Suppressor macrophage (primary cell): ENCODE measurements at regions not wholly inside any gene's neighbourhood (a gene's known extent, or its start where the extent isn't known, plus 50 kb on each side); places are given as distances from the start of the nearest gene placed in this dataset.

Experiments
- DNase-seq, 4 experiments: peaks; one replicate each; pipeline ENCODE4 v3.0.0-alpha.2; 2020 to 2022

DNA sequence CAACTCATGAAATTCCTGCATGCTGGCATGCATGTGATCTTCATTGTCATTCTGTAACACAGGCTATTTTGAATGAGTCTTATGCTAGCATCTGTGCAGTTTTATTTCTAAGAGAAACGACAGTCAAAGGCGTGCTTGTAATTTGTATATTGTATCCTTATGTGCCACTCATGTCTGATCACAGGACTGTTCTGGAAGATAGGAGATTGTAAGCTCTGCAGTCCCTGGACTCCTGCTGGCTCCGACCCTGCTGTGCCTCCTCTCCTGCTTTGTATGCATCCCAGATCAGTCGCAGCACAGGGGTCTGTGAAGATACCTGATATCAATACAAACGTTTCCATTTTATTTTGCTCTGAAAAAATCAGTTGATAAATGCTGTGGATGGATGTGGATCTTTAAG lies 653.1 kb downstream of the LIG4 start:
- DNase-seq = no peak

DNA sequence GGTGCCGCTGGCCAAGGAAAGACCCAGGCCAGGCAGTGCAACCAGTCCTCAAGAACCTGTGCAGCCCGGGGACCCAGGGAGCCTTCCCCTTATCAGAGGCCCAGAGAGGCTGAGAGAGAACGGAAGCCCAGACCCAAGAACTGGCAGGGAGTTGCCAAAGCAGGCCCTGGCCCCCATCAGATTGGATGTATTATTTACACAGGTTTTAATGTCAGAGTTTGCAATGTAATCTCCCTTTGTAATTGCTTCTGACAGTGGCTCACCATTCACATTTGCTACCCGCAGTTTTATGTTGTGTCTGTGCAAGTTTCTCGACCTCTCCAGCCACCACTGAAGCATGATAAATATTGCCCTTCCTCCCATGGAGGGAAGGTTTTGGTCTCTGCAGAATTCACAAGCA lies 660.9 kb downstream of the LIG4 start:
- no peak for DNase-seq

DNA sequence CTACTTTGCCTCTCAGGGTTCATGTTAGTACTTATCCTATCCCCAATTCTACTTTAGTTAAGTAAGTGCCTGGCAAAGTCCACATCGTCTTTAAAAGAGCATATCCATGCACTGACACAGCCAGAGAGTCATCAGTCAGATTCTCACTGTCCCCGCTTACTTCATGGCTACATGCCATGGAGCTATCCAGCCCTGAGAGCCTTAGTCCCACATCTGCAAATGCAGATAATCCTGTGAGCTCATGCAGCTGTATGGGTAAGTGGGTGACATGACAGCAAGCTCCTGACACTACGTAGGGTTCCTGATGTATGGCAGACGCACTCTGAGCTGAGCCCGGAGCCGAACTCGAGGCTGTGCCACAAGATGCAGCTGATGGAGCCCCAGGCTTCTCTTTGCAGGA lies 661.5 kb downstream of the LIG4 start:
- no peak for DNase-seq

DNA sequence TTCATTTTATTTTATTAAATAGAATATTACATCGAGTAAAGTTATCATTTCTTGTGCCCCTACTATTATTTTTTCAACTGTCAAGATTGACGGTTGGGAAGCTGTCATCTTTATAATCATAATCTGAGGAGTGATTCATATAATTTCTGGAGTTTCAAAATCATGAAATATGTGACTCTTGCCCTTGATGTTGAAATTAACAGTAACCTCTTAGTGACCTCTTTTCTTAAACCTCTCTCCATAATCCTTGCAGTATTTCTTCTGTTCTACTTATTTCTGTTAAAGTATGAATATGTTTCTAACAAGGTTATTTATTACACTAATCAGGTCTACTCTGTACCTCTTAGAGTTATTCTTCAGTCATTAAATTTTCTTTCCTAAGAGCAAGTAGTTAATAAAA lies 663.8 kb downstream of the LIG4 start:
- DNase-seq = no peak

DNA sequence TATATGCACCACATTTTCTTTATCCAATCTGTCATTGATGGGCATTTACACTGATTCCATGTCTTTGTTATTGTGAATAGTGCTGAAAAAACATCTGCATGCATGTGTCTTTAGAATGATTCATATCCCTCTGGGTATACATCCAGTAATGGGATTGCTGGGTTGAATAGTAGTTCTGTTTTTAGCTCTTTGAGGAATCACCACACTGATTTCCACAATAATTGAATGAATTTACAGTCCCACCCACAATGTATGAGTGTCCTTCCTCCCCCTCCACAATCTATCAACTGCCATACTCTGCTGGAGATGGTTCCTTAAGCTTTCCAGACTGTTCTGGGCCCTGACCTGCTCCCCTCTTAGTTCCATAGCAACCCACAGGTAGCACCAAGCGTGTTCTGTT lies 667.0 kb downstream of the LIG4 start:
- DNase-seq = no peak

DNA sequence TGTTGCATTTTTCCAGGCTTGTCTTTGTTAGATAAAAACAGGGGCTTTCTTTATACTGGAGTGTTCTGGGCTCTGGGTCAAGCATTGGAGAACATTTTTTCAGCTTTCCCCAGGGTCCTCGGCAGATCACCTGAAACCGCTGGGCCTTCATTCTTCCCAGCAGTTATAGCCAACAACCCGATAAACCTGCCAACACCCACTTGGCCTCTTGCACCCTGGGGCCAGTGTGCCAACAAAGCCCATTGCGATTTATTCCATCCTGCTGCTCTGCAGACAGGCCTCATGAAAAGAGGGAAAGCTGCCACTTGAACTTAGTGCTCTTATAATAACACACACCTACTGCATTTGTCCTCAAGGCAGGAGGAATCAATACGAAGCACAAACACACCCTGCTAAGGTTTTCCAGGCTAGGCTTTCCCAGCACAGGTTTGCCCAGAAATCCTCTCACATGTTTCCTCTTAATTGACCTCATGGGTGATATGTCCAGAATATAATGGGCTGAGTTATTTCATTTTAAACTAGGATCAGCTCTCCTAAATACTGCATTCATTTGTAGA lies 669.3 kb downstream of the LIG4 start:
- DNase-seq = no peak

DNA sequence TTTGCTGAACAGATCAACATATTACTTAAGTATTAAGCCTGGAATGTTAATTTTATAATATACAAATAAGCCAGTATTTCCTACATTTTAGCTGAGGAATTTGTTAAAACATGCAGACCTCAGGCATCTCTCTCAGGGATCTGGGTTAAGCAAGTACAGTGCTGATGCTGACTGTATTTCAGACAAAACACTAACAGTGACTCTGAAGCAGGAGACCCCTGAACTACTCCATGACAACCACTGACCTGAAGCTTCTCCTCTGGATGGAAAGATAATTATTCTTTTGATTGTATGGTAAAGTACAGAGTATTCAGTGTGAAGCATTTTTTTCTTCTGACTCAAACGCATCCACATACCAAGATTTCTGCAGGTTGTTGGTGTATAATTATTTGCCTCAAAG lies 680.8 kb downstream of the LIG4 start:
- DNase-seq = no peak

DNA sequence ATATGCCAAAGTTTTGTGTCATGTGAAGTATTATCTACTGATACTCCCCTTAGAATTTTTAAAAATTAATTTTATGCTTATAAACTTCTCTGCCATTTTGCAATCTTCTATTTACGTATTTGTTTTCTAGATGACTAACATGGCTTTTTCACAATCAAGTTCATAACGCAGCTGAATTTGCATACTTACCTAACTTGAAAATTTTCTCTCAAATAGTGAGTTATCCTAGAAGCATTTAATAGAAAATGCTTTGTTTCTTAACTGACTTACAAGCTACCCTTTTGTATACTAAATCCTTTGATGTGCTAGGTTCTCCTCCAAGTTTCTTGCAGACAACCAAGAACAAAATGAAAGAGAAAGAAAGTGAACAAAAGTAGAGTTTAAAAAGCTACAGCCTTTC lies 683.5 kb downstream of the LIG4 start:
- no peak for DNase-seq

DNA sequence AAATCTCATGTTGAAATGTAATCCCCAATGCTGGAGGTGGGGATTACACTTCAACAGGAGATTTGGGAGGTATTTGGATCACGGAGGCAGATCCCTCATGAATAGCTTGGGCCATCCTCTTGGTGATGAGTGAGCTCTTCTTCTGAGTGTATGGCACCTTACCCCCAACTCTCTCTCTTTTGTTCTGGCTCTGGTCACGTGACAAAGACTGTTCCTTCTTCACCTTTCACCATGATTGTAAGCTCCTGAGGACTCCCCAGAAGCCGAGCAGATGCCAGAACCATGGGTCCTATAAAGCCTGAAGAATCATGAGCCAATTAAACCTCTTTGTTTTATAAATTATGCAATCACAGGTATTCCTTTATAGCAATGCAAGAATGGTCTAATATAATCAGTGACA lies 684.2 kb downstream of the LIG4 start:
- DNase-seq = no peak

DNA sequence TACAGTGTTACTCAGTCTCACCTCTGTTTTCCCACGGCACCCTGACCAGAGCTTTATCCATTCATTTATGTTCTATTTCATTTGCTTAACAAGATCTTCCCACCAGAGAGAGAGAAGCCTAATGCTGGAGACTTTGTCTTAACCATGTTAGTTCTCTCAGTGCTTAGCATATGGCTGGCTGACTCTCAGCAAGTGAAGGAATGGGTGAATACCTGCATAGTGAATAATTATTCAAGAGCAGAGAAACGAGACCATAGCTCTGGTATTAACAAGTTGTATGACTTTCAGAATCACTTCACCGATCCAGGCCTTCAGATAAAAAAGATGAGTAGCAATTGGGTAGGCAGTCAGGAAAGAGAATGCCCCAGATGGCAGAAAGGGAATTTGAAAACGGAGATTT lies 686.3 kb downstream of the LIG4 start:
- no peak for DNase-seq

DNA sequence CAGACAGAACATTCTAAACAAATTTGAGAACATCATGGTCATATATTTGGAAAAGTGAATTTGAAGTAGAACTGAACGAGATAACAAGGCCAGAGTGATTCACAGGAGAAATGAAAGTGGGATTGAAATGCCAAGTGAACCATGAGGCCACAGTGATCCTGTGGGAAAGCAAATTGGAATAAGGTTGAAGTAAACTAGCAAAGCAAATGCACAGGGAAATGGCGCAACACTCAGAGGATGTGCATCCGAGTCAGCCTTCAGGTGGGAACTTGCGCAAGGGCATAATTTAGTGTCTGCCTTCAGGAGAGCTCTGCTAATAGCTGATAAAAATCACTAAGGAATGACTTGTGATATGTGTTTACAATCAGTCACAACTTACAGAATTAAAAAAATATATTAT lies 696.6 kb downstream of the LIG4 start:
- DNase-seq = no peak

DNA sequence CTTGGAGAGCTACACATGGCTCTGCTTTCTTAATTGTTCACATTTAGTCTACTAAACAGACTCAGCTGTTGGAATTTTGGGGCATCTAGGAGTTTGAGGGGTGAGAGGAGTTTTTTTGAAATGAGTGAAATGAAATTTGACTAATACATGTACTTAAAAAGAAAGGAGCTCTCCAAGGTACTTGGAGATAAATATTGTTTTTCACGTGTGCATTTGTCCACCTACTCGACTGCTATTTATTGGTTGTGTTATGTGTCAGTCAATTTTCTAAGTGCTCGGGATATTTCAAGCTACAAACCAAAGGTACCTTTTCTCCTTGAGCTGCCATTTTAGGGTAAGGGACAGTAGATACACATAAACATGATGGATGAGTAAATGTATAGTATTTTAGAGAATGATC lies 697.0 kb downstream of the LIG4 start:
- no peak for DNase-seq

DNA sequence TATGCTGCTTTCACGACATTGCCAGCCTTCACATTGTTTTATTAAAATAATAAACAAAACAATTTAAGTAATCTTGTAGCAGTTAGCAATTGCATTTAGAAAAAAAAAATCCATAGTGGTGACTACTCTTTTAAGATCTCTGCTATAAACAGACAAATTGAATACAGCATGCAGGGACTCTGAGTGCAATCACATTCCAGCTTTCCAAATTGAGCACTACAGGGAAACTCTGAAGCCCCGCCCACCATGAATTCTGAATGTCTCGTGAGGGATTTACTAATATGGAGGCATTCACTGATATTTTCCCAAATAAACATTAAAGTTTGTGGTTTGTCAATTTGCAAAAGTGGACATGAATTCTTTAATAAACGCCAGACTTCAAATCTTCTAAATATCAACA lies 698.8 kb downstream of the LIG4 start:
- no peak for DNase-seq

DNA sequence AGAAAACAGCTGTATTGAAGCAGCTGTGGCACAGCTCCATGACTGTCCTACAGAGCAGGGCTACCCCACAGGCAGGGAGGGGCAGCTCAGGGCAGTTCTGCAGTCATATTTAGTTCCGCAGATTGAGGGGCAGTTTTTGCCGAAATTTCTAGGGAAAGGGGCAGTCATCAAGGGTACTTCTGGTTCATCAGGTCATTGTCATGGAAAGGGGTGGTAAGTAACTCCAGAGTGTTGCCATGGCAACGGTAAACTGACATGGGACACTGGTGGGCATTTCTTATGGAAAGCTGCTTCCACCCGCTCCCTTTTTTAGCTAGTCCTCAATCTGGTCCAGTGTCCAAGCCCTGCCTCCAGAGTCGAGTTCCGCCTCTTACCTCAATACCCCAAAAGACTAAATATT lies 702.8 kb downstream of the LIG4 start:
- no peak for DNase-seq

DNA sequence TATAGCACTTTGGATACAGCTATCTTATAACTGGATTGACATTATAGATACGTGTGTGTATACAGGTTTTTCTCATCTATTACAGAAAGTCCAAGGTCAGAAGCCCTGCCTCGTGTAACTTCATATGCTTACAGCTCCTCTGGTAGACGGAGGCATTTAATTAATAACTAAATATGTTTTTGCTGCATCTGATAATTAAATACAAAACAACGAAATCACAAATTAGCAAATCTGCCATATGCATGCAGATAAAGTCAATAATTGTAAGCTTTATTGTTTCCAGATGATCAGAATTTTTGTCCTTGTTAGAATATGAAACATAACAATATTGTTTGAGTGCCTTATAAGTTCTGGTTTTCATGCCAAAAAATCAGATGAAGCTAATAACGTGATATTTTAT lies 717.7 kb downstream of the LIG4 start:
- DNase-seq = no peak

DNA sequence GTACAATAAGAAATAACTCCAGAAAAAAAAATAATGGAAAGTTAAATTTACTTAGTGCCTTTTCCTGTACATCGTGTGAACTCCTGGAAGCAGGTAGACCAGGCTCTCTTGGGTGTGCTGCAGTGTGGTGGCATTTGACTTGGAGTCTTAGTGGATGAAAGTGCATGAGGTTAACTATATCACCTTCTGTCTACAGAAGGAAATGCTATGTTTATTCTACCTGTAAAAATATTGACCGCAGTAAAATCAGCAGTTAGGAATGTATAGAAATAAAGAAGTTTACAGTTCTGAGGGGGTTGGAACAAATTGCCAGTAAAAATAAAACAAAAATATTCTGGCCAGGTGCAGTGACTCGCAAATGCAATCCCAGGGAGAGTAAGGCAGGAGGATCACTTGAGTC lies 722.1 kb downstream of the LIG4 start:
- no peak for DNase-seq

DNA sequence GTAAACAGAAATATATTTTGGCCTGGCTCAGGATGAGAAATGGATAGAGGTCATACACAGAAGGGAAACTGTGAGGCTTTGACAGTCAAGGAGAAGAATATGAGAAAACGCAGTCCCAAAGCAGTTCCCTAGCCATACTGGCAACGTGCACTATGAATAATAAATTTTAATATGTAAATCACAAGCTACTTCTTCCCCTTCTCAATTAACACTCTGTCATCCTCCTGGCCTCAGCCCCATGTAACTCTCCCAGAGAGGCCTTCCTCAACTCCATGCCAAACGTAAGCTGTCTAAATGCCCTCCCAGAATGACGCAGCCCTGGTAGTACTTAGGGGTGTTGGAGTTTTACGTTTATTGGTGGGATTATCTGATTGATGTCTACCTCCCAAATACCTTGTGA lies 732.6 kb downstream of the LIG4 start:
- no peak for DNase-seq

DNA sequence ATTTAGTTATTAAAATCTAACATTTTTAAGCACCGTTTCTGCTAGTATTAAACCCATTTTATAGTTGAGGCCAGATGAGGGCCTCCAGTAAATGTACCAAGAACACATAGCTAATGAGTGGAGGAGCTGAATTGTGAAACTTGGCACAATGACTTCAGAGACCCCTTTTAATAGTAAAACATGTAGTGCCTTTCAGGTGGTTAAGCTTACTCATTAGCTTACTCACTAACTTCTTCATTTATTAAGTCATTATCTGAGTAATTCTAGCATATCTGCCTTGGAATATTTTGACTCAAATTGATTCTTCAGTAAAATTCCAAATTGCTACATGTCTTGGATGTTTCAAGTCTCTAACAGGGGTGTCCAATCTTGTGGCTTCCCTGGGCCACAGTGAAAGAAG lies 735.2 kb downstream of the LIG4 start:
- no peak for DNase-seq

DNA sequence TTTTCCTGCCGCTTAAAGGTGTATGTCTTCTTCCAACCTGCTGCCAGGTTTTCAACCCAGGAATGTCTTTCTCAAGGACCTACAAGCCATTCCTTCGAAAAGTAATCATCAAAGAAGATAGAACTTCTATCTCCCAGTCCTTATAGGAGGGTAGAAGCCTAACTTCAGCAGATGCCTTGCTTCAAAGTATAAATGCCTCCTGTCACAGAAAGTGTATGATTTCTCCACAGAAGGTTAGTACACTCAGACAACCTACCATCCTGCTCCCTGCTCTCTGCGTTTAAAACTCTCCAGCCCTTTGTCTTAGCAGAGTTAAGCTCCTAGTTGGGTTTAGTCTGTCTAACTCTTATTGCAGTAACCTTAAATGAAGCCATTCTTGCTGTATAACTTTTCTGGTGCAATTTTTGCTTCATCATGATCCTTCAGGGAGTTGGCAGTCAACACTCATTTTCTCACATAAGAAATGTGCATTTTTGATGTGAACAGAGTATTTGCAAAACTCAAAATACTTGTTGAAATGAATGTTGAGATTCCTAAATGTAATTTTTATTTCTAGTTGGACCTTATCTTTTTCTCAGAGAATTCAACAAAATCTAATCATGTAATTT lies 737.5 kb downstream of the LIG4 start:
- DNase-seq = no peak

DNA sequence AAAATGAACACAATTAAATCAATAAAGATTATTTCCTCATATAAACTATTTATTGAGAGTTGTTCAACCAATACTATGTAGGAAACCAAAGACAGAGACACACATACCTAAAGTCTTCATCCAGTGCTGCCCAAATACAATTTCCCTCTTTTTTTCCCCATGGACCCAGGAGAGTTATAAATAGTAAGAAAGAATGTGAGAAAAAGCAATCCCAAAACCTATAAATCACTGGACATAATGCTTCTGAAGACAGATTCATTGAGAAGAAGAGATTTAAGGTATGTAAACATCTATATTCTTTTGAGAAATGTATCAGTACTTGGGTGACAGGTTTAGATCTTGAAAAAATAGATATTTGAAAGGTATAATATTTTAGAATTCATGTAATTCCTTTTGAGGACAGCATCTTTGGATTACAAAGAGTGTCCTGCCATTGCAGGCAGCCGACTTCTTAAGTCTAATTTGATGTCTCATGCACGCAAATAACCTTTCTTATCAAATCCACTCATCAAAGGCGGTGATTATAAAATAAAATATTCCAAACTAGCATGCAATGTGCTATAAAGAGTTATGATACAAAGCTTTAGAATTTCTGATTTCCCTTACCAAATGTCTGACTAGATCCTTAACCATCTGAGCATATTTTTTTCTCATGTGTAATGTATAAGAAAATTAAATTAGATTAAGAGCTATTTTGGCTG lies 739.4 kb downstream of the LIG4 start:
- no peak for DNase-seq

DNA sequence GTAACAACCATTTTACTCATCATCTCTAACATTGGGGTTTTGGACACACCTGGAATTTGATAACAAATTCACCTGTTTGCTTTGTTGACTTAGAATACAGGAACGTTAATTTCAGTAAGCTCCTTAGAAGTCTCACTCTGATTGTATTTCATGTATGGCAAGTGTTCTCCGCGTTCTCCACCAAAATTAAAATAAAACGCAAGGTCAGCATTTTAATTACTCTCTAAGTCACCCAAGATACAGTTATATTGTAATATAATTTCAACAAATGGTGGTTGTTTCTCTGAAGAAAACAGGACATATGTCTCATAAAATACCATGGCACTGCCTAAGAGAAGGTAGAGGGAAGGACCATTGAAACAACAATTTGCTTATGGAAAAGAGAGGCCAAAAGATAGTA lies 742.1 kb downstream of the LIG4 start:
- no peak for DNase-seq

DNA sequence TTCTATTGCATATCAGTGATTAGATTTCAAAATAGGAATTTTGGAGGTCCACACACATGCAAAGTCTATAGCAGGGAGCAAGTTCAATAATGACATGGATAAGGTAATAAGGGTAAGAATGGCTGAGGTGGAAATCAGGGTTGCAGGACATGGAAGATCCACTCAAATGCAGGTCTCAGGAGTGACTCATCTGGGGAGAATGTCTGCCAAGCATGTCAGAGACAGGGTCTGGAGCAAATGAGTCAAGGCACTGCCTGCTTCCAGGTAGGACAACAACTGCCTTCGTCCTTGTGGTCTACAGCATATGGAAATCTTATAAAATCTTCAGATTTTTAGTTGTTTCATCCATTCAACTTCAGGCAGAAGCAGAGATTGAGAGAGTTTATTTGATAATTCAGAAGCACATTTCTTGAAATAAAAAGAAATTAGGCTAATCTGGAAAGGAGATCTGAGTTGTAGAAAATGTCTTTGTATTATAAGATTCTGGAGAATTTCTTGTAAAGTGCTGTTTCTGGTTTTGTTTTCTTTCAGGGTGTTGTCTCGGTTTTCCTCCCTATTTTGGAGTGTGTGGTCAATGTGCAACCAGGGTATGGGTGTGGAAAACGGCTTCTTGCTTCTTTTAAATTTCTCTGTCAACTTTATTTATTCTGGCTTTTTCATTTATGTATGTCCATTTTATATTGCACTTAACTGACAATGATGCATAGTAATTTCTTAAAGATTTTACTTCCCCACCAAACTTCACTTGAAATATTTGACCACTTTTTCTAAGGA lies 748.8 kb downstream of the LIG4 start:
- DNase-seq = no peak

DNA sequence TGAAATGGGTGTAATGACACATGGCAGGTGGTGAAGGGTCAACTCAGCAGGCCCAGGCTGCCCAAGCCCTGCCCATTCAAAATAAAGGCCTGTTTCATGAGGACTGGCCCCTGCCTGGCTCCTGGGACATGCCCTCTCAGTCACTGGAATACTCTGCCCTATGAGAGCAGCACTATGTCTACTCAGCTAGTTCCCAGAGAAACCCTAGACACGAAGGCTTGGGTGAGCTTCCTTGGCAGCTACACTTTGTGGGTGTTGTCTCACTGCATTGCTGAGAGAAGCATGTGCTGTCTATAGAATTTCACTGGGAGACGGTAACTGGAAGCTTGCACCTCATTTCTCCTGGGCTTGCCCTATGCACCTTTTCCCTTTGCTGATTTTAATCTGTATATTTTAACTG lies 752.8 kb downstream of the LIG4 start:
- DNase-seq = no peak

DNA sequence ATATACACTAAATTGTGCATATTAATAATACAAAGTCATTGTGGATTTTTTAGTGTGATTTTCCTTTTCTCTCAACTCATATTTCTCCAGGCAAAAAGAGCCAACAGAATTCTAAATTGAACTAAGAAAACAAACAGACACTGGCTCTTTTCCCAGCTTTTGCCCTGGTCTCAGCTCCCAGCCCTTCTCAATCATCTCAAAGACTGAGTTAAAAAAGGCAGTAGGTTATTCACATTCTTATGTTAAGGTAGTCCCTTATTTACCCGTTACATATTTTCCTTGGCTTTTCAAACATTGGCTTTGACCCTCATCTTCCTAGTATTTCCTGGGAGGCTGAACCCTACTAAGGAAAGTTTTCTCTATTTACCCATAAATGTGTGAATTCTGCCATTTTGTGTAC lies 753.6 kb downstream of the LIG4 start:
- no peak for DNase-seq
